ENCODE measurements at regions not wholly inside any gene's neighbourhood (a gene's known extent, or its start where the extent isn't known, plus 50 kb on each side); places are given as distances from the start of the nearest gene placed in this dataset.

- no peak for TF ChIP-seq CTCF (conservative IDR thresholded peaks at IDR 0.05; ENCODE audit: low read depth, low read length)
- no peak for DNase-seq (ENCODE audit: low read depth)
- H3K4me3 ChIP-seq (ENCODE audit: low read depth, low read length), result no peak overlapping the region
Measured at GRCh38 chrX:118167361-118167760, 50.8 kb upstream of the KLHL13 start.

GRCh38 chrX:118171356-118171755 lies 54.7 kb upstream of the KLHL13 start:
- no peak for DNase-seq (ENCODE audit: low read depth)
- TF ChIP-seq CTCF (conservative IDR thresholded peaks at IDR 0.05; ENCODE audit: low read depth, low read length), result no peak
- no peak overlapping the region for H3K4me3 ChIP-seq (ENCODE audit: low read depth, low read length)

- no peak overlapping the region for H3K4me3 ChIP-seq (ENCODE audit: low read depth, low read length)
- TF ChIP-seq CTCF (conservative IDR thresholded peaks at IDR 0.05; ENCODE audit: low read depth, low read length), result no peak
- no peak for DNase-seq (ENCODE audit: low read depth)
Measured at GRCh38 chrX:118174516-118175098, 58.0 kb upstream of the KLHL13 start.

GRCh38 chrX:118177708-118178107 lies 61.1 kb upstream of the KLHL13 start:
- DNase-seq (ENCODE audit: low read depth), result no peak
- no peak overlapping the region for H3K4me3 ChIP-seq (ENCODE audit: low read depth, low read length)
- no peak for TF ChIP-seq CTCF (conservative IDR thresholded peaks at IDR 0.05; ENCODE audit: low read depth, low read length)

- DNase-seq (ENCODE audit: low read depth), result no peak
- TF ChIP-seq CTCF (conservative IDR thresholded peaks at IDR 0.05; ENCODE audit: low read depth, low read length), result no peak
- H3K4me3 ChIP-seq (ENCODE audit: low read depth, low read length), result no peak overlapping the region
Measured at GRCh38 chrX:118178450-118178849, 61.8 kb upstream of the KLHL13 start.

- DNase-seq (ENCODE audit: low read depth), result no peak
- TF ChIP-seq CTCF (conservative IDR thresholded peaks at IDR 0.05; ENCODE audit: low read depth, low read length), result no peak
- H3K4me3 ChIP-seq (ENCODE audit: low read depth, low read length), result no peak overlapping the region
Measured at GRCh38 chrX:118179161-118179560, 62.6 kb upstream of the KLHL13 start.

GRCh38 chrX:118179718-118180117 lies 63.1 kb upstream of the KLHL13 start:
- no peak for DNase-seq (ENCODE audit: low read depth)
- no peak for TF ChIP-seq CTCF (conservative IDR thresholded peaks at IDR 0.05; ENCODE audit: low read depth, low read length)
- H3K4me3 ChIP-seq (ENCODE audit: low read depth, low read length), result no peak overlapping the region
